Calu3 (cell line): ENCODE measurements at regions not wholly inside any gene's neighbourhood (a gene's known extent, or its start where the extent isn't known, plus 50 kb on each side); places are given as distances from the start of the nearest gene placed in this dataset.

Experiments used
- BruUV-seq: library from RNA; stranded (reverse); fragments of 400-500 nt; replicated peaks from 2 replicates; lab custom pipeline; 2021; lab: Mats Ljungman, UMichigan
- CTCF ChIA-PET: fragments of 300-600 bp; sonication (Branson Sonifier 250); formaldehyde crosslinking; loops from one replicate; lab custom pipeline; 2022; ENCODE audit warnings: antibody characterized with exemption; lab: Charles Lee
- DNase-seq: peaks from one replicate; pipeline ENCODE4 v3.0.0; 2022
- H3K27ac Mint-ChIP-seq: one replicate; pipeline ENCODE4 v1.8.0; 2022; ENCODE audit warnings: mixed read lengths; ENCODE audit not compliant: unreplicated experiment
- H3K27me3 Mint-ChIP-seq: one replicate; pipeline ENCODE4 v1.8.0; 2022; ENCODE audit warnings: mixed read lengths; ENCODE audit not compliant: unreplicated experiment
- H3K36me3 Mint-ChIP-seq: one replicate; pipeline ENCODE4 v1.8.0; 2022; ENCODE audit warnings: mild to moderate bottlenecking, moderate library complexity, mixed read lengths; ENCODE audit not compliant: insufficient read depth, unreplicated experiment
- H3K4me1 Mint-ChIP-seq: one replicate; pipeline ENCODE4 v1.8.0; 2022; ENCODE audit warnings: mild to moderate bottlenecking, low read depth, mixed read lengths; ENCODE audit not compliant: unreplicated experiment
- H3K4me3 Mint-ChIP-seq: one replicate; pipeline ENCODE4 v1.8.0; 2022; ENCODE audit warnings: mild to moderate bottlenecking, low read depth, moderate library complexity, mixed read lengths; ENCODE audit not compliant: unreplicated experiment
- H3K9me3 Mint-ChIP-seq: one replicate; pipeline ENCODE4 v1.8.0; 2022; ENCODE audit warnings: low read depth, mixed read lengths; ENCODE audit not compliant: unreplicated experiment
- CTCF ChIP-seq: fragments of 200-600 bp; IDR thresholded peaks from one replicate; pipeline ENCODE4 v1.8.0; 2022; ENCODE audit warnings: antibody characterized with exemption; ENCODE audit not compliant: unreplicated experiment
- intact Hi-C: fragments of 100-400 bp; cut with micrococcal nuclease; formaldehyde crosslinking; loops from one replicate; pipeline ENCODE4 v1.10.0; 2022; ENCODE audit not compliant: unreplicated experiment

GRCh38 chr10:5274795-5275194, 78.2 kb downstream of the AKR1C4 start:
- no TSS peak for BruUV-seq
- Mint-ChIP-seq H3K36me3 (no peaks in the 10 kb centered on the region), H3K27ac (no peak overlapping the region), H3K4me1 (peaks cover 13% of the 10 kb centered on the region), H3K4me3 (no peak overlapping the region), H3K27me3 (no peaks in the 10 kb centered on the region), H3K9me3 (peaks cover 3% of the 10 kb centered on the region)
- intact Hi-C loops, result no loop called here
- no peak for DNase-seq
- no peak for TF ChIP-seq CTCF
- CTCF ChIA-PET, result no interaction called here

GRCh38 chr10:5281356-5281755, 83.4 kb upstream of the UCN3 start:
- intact Hi-C loops, result loop anchor here (5.0 kb wide), 1 partner anchor 134 kb away; no protein-coding TSS in a partner anchor
- BruUV-seq, result no TSS peak
- CTCF ChIA-PET, result interaction anchor here (1.1 kb wide), 1 partner anchor 432 kb away, joined by 4 read pairs; no protein-coding TSS in a partner anchor
- Mint-ChIP-seq H3K36me3 (no peaks in the 10 kb centered on the region), H3K4me1 (peaks cover 33% of the 10 kb centered on the region), H3K9me3 (peaks cover 3% of the 10 kb centered on the region), H3K4me3 (no peak overlapping the region), H3K27me3 (no peaks in the 10 kb centered on the region), H3K27ac (no peak overlapping the region)
- DNase-seq, result no peak
- TF ChIP-seq CTCF, result no peak

GRCh38 chr10:5282137-5282536, 82.6 kb upstream of the UCN3 start:
- no peak for DNase-seq
- BruUV-seq, result no TSS peak
- H3K27me3 Mint-ChIP-seq, result no peaks in the 10 kb centered on the region
- no peak for TF ChIP-seq CTCF
- peaks cover 3% of the 10 kb centered on the region for H3K9me3 Mint-ChIP-seq
- intact Hi-C loops, result loop anchor here (2.0 to 5.0 kb wide), 3 partner anchors 87 to 187 kb away; partner anchors contain the start of gene AKR1C3
- peaks cover 33% of the 10 kb centered on the region for H3K4me1 Mint-ChIP-seq
- no peak overlapping the region for H3K4me3 Mint-ChIP-seq
- H3K27ac Mint-ChIP-seq, result peak overlapping the region; percentile 64
- CTCF ChIA-PET, result interaction anchor here (1.1 kb wide), 2 partner anchors 187 to 432 kb away, joined by 3 to 4 read pairs; no protein-coding TSS in a partner anchor
- H3K36me3 Mint-ChIP-seq, result no peaks in the 10 kb centered on the region

GRCh38 chr10:5283305-5284158, 81.2 kb upstream of the UCN3 start:
- intact Hi-C loops, result loop anchor here (1.0 to 5.0 kb wide), 7 partner anchors 63 to 434 kb away; partner anchors contain the start of gene AKR1C3
- peak overlapping the region; percentile 56 for H3K4me3 Mint-ChIP-seq
- CTCF ChIA-PET, result interaction anchor here (1.5 kb wide), 1 partner anchor 150 kb away, joined by 3 read pairs; no protein-coding TSS in a partner anchor
- peaks cover 33% of the 10 kb centered on the region for H3K4me1 Mint-ChIP-seq
- H3K9me3 Mint-ChIP-seq, result peaks cover 2% of the 10 kb centered on the region
- no peaks in the 10 kb centered on the region for H3K36me3 Mint-ChIP-seq
- H3K27me3 Mint-ChIP-seq, result no peaks in the 10 kb centered on the region
- DNase-seq, result peak; percentile 83
- H3K27ac Mint-ChIP-seq, result peak overlapping the region; percentile 64
- no TSS peak for BruUV-seq
- peak; percentile 76 for TF ChIP-seq CTCF
